ENCODE measurements at regions not wholly inside any gene's neighbourhood (a gene's known extent, or its start where the extent isn't known, plus 50 kb on each side); places are given as distances from the start of the nearest gene placed in this dataset.

DNA sequence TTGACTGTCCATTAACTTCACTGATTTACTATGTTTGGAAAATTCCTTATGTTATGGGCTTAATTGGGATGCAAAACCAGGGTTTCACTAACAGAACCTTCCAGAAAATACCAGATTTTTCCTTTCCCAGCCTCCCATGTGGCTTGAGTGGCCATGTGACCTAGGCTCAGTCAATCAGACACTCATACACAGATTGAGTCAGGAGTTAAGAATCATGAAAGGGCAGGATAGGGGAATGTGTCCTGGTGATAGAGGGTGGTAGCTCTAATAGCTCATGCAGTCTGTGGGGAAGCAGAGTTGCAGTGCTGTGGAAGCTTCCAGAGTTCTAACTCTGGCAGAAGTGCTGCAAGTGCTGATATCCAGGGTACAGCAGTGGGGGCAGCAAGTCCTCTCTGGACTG is 134.1 kb upstream of the IFNG-AS1 start:
- H3K79me2 ChIP-seq (ENCODE audit: control insufficient read depth, insufficient read depth, low read length) = no peaks in the 10 kb centered on the region
- POLR2A ChIA-PET = no interaction called here
- no peak overlapping the region for H3K4me2 ChIP-seq (ENCODE audit: insufficient read depth, low read length)
- H3K4me3 ChIP-seq (replicated peaks in 1 of 3; ENCODE audit: insufficient read depth in 1 of 3, low read depth in 1 of 3, low read length in 3 of 3) = no peak overlapping the region
- H3K4me1 ChIP-seq (ENCODE audit: control insufficient read depth, extremely low read depth, insufficient read depth, low read length) = no peaks in the 10 kb centered on the region
- H3K27ac ChIP-seq (ENCODE audit: insufficient read depth, low read depth, low read length) = no peak overlapping the region
- dilution Hi-C loops (cut with MboI; ENCODE audit: extremely low pct_ligation_motif_present, low sequenced_read_pairs) = no loop called here
- CTCF ChIA-PET = no interaction called here
- no peak for FAIRE-seq
- H2AFZ ChIP-seq (ENCODE audit: low read depth, low read length) = no peak overlapping the region
- no peaks in the 10 kb centered on the region for H4K20me1 ChIP-seq (replicated peaks; ENCODE audit: control insufficient read depth, extremely low read depth, insufficient read depth, low read length)
- no TSS peak for BruUV-seq (replicated peaks)
- TF ChIP-seq, protein P1, sequence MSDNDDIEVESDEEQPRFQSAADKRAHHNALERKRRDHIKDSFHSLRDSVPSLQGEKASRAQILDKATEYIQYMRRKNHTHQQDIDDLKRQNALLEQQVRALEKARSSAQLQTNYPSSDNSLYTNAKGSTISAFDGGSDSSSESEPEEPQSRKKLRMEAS (IDR thresholded peaks at IDR 0.05; ENCODE audit: insufficient read depth, insufficient read length) = no peak
- TF ChIP-seq, protein P2, sequence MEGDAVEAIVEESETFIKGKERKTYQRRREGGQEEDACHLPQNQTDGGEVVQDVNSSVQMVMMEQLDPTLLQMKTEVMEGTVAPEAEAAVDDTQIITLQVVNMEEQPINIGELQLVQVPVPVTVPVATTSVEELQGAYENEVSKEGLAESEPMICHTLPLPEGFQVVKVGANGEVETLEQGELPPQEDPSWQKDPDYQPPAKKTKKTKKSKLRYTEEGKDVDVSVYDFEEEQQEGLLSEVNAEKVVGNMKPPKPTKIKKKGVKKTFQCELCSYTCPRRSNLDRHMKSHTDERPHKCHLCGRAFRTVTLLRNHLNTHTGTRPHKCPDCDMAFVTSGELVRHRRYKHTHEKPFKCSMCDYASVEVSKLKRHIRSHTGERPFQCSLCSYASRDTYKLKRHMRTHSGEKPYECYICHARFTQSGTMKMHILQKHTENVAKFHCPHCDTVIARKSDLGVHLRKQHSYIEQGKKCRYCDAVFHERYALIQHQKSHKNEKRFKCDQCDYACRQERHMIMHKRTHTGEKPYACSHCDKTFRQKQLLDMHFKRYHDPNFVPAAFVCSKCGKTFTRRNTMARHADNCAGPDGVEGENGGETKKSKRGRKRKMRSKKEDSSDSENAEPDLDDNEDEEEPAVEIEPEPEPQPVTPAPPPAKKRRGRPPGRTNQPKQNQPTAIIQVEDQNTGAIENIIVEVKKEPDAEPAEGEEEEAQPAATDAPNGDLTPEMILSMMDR (IDR thresholded peaks at IDR 0.05; ENCODE audit: extremely low read depth in 1 of 2, insufficient read depth in 1 of 2, low read depth in 1 of 2, low read length in 2 of 2) = no peak
- TF ChIP-seq JUN (IDR thresholded peaks at IDR 0.05; ENCODE audit: borderline replicate concordance, insufficient read depth, insufficient read length, low read depth) (no peak), POLR2A (IDR thresholded peaks at IDR 0.05; ENCODE audit: low read depth, low read length) (no peak), FOS (IDR thresholded peaks at IDR 0.05; ENCODE audit: borderline replicate concordance, insufficient read depth, low read length) (no peak), GATA2 (IDR thresholded peaks at IDR 0.05; ENCODE audit: insufficient read depth, insufficient read length, low read depth, low read length) (no peak), MYC (IDR thresholded peaks at IDR 0.05; ENCODE audit: low read depth, low read length) (no peak), POLR2AphosphoS5 (IDR thresholded peaks at IDR 0.05; ENCODE audit: insufficient read depth, low read depth, low read length) (no peak), EZH2 (IDR thresholded peaks at IDR 0.05; ENCODE audit: borderline replicate concordance, low read depth, low read length, severe bottlenecking) (no peak)
- no peaks in the 10 kb centered on the region for H3K36me3 ChIP-seq (ENCODE audit: control insufficient read depth in 2 of 2, extremely low read depth in 1 of 2, insufficient read depth in 2 of 2, low read length in 2 of 2)
- H3K9ac ChIP-seq (replicated peaks; ENCODE audit: extremely low read depth, insufficient read depth, low read length) = no peak overlapping the region
- H3K27me3 ChIP-seq (ENCODE audit: control insufficient read depth in 2 of 2, insufficient read depth in 2 of 2, low read length in 2 of 2) = no peaks in the 10 kb centered on the region
- DNase-seq (ENCODE audit: low read depth, low spot score) = no peak
- no peaks in the 10 kb centered on the region for H3K9me1 ChIP-seq (replicated peaks; ENCODE audit: control insufficient read depth, extremely low read depth, insufficient read depth, low read length)
- intact Hi-C loops (cut with micrococcal nuclease) = no loop called here
- no peaks in the 10 kb centered on the region for H3K9me3 ChIP-seq (replicated peaks; ENCODE audit: control insufficient read depth, insufficient read depth, low read length)
